GM19328 (cell line): ENCODE measurements at regions not wholly inside any gene's neighbourhood (a gene's known extent, or its start where the extent isn't known, plus 50 kb on each side); places are given as distances from the start of the nearest gene placed in this dataset.

ENCODE experiments used
- ATAC-seq: cut with Tn5 transposase; IDR thresholded peaks from one replicate; pipeline ENCODE4 v1.9.1; 2021; ENCODE audit warnings: mild to moderate bottlenecking, moderate library complexity; ENCODE audit not compliant: unreplicated experiment

- no peak for ATAC-seq
These were observed 197.7 kb upstream of the RAB4A start for GRCh38 chr1:229073251-229073650.

GRCh38 chr1:229075217-229075616, 195.7 kb upstream of the RAB4A start:
- no peak for ATAC-seq

- ATAC-seq = no peak
These were observed 195.2 kb upstream of the RAB4A start for GRCh38 chr1:229075716-229076115.

GRCh38 chr1:229076195-229076594, 194.7 kb upstream of the RAB4A start:
- ATAC-seq = no peak

GRCh38 chr1:229079016-229079595, 191.8 kb upstream of the RAB4A start:
- ATAC-seq = no peak

GRCh38 chr1:229080361-229080760, 190.6 kb upstream of the RAB4A start:
- no peak for ATAC-seq

- no peak for ATAC-seq
These were observed 185.6 kb upstream of the RAB4A start for GRCh38 chr1:229085291-229085690.

- ATAC-seq = no peak
These were observed 184.8 kb upstream of the RAB4A start for GRCh38 chr1:229086091-229086490.

GRCh38 chr1:229086686-229087085, 184.2 kb upstream of the RAB4A start:
- no peak for ATAC-seq

- ATAC-seq = no peak
These were observed 183.6 kb upstream of the RAB4A start for GRCh38 chr1:229087339-229087738.

GRCh38 chr1:229087906-229088305, 183.0 kb upstream of the RAB4A start:
- no peak for ATAC-seq

GRCh38 chr1:229088711-229089110, 182.2 kb upstream of the RAB4A start:
- no peak for ATAC-seq

GRCh38 chr1:229089586-229090208, 181.2 kb upstream of the RAB4A start:
- ATAC-seq = no peak

- no peak for ATAC-seq
These were observed 179.2 kb upstream of the RAB4A start for GRCh38 chr1:229091721-229092136.

- ATAC-seq = no peak
These were observed 178.3 kb upstream of the RAB4A start for GRCh38 chr1:229092377-229093237.

GRCh38 chr1:229093238-229093540, 177.7 kb upstream of the RAB4A start:
- ATAC-seq = no peak

- no peak for ATAC-seq
These were observed 177.1 kb upstream of the RAB4A start for GRCh38 chr1:229093609-229094336.

GRCh38 chr1:229094476-229095311, 176.2 kb upstream of the RAB4A start:
- ATAC-seq = no peak

- ATAC-seq = no peak
These were observed 175.6 kb upstream of the RAB4A start for GRCh38 chr1:229095325-229095724.

- no peak for ATAC-seq
These were observed 173.6 kb upstream of the RAB4A start for GRCh38 chr1:229097356-229097755.

GRCh38 chr1:229098361-229098760, 172.6 kb upstream of the RAB4A start:
- no peak for ATAC-seq
